ENCODE measurements at regions not wholly inside any gene's neighbourhood (a gene's known extent, or its start where the extent isn't known, plus 50 kb on each side); places are given as distances from the start of the nearest gene placed in this dataset.
"Not testable (repeated sequence)": the region's sequence is repeated elsewhere in the genome, so short reads cannot be mapped to it uniquely, and the experiment has no call there.

- H3K27me3 ChIP-seq (ENCODE audit: low read depth); DNase-seq; H3K36me3 ChIP-seq; H3K4me1 ChIP-seq; intact Hi-C loops (cut with micrococcal nuclease); H3K4me3 ChIP-seq; H3K9me3 ChIP-seq (replicated peaks); H3K27ac ChIP-seq (replicated peaks): not testable (repeated sequence)
Measured at GRCh38 chr21:6466707-6467106, 4054.7 kb upstream of the TPTE start.

GRCh38 chr21:6467189-6467774 lies 4054.1 kb upstream of the TPTE start:
- H3K27me3 ChIP-seq (ENCODE audit: low read depth); H3K9me3 ChIP-seq (replicated peaks); DNase-seq; H3K36me3 ChIP-seq; H3K27ac ChIP-seq (replicated peaks); H3K4me1 ChIP-seq; intact Hi-C loops (cut with micrococcal nuclease): not testable (repeated sequence)
- peak overlapping the region; percentile 47 for H3K4me3 ChIP-seq

GRCh38 chr21:6467907-6468306 lies 4053.5 kb upstream of the TPTE start:
- H3K27ac ChIP-seq (replicated peaks); H3K9me3 ChIP-seq (replicated peaks); H3K36me3 ChIP-seq; DNase-seq; H3K4me3 ChIP-seq; intact Hi-C loops (cut with micrococcal nuclease); H3K4me1 ChIP-seq; H3K27me3 ChIP-seq (ENCODE audit: low read depth): not testable (repeated sequence)

GRCh38 chr21:6468331-6468860 lies 4053.0 kb upstream of the TPTE start:
- not testable (repeated sequence) for H3K27ac ChIP-seq (replicated peaks); DNase-seq

GRCh38 chr21:6474250-6474968 lies 4047.0 kb upstream of the TPTE start:
- H3K27me3 ChIP-seq (ENCODE audit: low read depth); H3K4me3 ChIP-seq; H3K36me3 ChIP-seq; DNase-seq; intact Hi-C loops (cut with micrococcal nuclease); H3K27ac ChIP-seq (replicated peaks); H3K9me3 ChIP-seq (replicated peaks); H3K4me1 ChIP-seq: not testable (repeated sequence)

More at GRCh38 chr21:6468331-6468860, 4053.0 kb upstream of the TPTE start:
- intact Hi-C loops (cut with micrococcal nuclease); H3K27me3 ChIP-seq (ENCODE audit: low read depth); H3K4me1 ChIP-seq; H3K4me3 ChIP-seq; H3K36me3 ChIP-seq; H3K9me3 ChIP-seq (replicated peaks): not testable (repeated sequence)

GRCh38 chr21:6481116-6481515 lies 4040.3 kb upstream of the TPTE start:
- not testable (repeated sequence) for DNase-seq, H3K4me1 ChIP-seq

GRCh38 chr21:6482616-6483015 lies 4038.8 kb upstream of the TPTE start:
- H3K36me3 ChIP-seq; H3K9me3 ChIP-seq (replicated peaks); H3K27ac ChIP-seq (replicated peaks); H3K4me1 ChIP-seq; H3K4me3 ChIP-seq; intact Hi-C loops (cut with micrococcal nuclease); H3K27me3 ChIP-seq (ENCODE audit: low read depth); DNase-seq: not testable (repeated sequence)

More at GRCh38 chr21:6481116-6481515, 4040.3 kb upstream of the TPTE start:
- H3K4me3 ChIP-seq; H3K27me3 ChIP-seq (ENCODE audit: low read depth); intact Hi-C loops (cut with micrococcal nuclease); H3K36me3 ChIP-seq; H3K27ac ChIP-seq (replicated peaks); H3K9me3 ChIP-seq (replicated peaks): not testable (repeated sequence)

GRCh38 chr21:6483645-6484044 lies 4037.7 kb upstream of the TPTE start:
- H3K27me3 ChIP-seq (ENCODE audit: low read depth); H3K36me3 ChIP-seq; H3K9me3 ChIP-seq (replicated peaks); H3K4me1 ChIP-seq; DNase-seq; intact Hi-C loops (cut with micrococcal nuclease); H3K4me3 ChIP-seq; H3K27ac ChIP-seq (replicated peaks): not testable (repeated sequence)

GRCh38 chr21:6486821-6487220 lies 4034.6 kb upstream of the TPTE start:
- H3K4me1 ChIP-seq; H3K36me3 ChIP-seq; intact Hi-C loops (cut with micrococcal nuclease); H3K27ac ChIP-seq (replicated peaks); H3K27me3 ChIP-seq (ENCODE audit: low read depth); H3K9me3 ChIP-seq (replicated peaks); DNase-seq; H3K4me3 ChIP-seq: not testable (repeated sequence)

GRCh38 chr21:6492691-6493090 lies 4028.7 kb upstream of the TPTE start:
- H3K27ac ChIP-seq (replicated peaks); H3K9me3 ChIP-seq (replicated peaks); H3K36me3 ChIP-seq; H3K4me1 ChIP-seq; H3K4me3 ChIP-seq; DNase-seq; H3K27me3 ChIP-seq (ENCODE audit: low read depth); intact Hi-C loops (cut with micrococcal nuclease): not testable (repeated sequence)

- H3K4me3 ChIP-seq = not testable (repeated sequence)
Measured at GRCh38 chr21:6493957-6494356, 4027.4 kb upstream of the TPTE start.

GRCh38 chr21:6496356-6496755 lies 4025.0 kb upstream of the TPTE start:
- H3K27ac ChIP-seq (replicated peaks); H3K4me3 ChIP-seq; DNase-seq; H3K9me3 ChIP-seq (replicated peaks); H3K27me3 ChIP-seq (ENCODE audit: low read depth); H3K4me1 ChIP-seq; intact Hi-C loops (cut with micrococcal nuclease); H3K36me3 ChIP-seq: not testable (repeated sequence)

More at GRCh38 chr21:6493957-6494356, 4027.4 kb upstream of the TPTE start:
- H3K4me1 ChIP-seq; DNase-seq; H3K27me3 ChIP-seq (ENCODE audit: low read depth); H3K36me3 ChIP-seq; H3K9me3 ChIP-seq (replicated peaks); intact Hi-C loops (cut with micrococcal nuclease); H3K27ac ChIP-seq (replicated peaks): not testable (repeated sequence)

- intact Hi-C loops (cut with micrococcal nuclease); H3K9me3 ChIP-seq (replicated peaks): not testable (repeated sequence)
Measured at GRCh38 chr21:6498716-6499115, 4022.7 kb upstream of the TPTE start.

GRCh38 chr21:6499128-6499826 lies 4022.1 kb upstream of the TPTE start:
- H3K4me1 ChIP-seq; H3K36me3 ChIP-seq; DNase-seq; H3K27me3 ChIP-seq (ENCODE audit: low read depth); H3K27ac ChIP-seq (replicated peaks); H3K9me3 ChIP-seq (replicated peaks); H3K4me3 ChIP-seq; intact Hi-C loops (cut with micrococcal nuclease): not testable (repeated sequence)

More at GRCh38 chr21:6498716-6499115, 4022.7 kb upstream of the TPTE start:
- not testable (repeated sequence) for H3K36me3 ChIP-seq; DNase-seq; H3K27ac ChIP-seq (replicated peaks); H3K27me3 ChIP-seq (ENCODE audit: low read depth); H3K4me3 ChIP-seq; H3K4me1 ChIP-seq
